Fibroblast of skin of right biceps (primary cell): ENCODE measurements at regions not wholly inside any gene's neighbourhood (a gene's known extent, or its start where the extent isn't known, plus 50 kb on each side); places are given as distances from the start of the nearest gene placed in this dataset.

ENCODE experiments used
- DNase-seq: peaks from one replicate; pipeline ENCODE4 v3.0.0-alpha.2; 2013

GRCh38 chr11:30089921-30090320 lies 73.1 kb upstream of the KCNA4 start:
- no peak for DNase-seq

- no peak for DNase-seq
Observed at GRCh38 chr11:30091246-30091645, 74.4 kb upstream of the KCNA4 start.

DNA sequence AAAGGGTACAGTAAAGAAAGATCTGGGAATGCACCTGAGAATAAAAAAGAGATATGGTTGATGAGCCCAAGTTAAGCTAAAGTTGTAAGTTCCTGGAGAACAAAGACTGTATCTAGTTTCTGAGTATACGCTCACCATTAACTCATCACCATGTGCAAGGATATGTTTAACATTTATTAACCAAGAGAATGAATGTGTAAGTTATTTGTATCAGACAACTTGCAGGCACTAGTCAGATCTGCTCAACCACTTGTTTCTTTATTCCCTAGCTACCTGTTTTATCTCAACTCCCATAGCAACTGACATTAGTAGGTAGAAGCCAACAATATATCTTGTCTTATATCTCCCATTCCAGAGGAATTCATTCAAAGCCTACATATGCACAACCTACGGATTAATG lies 74.9 kb upstream of the KCNA4 start:
- DNase-seq = no peak

DNA sequence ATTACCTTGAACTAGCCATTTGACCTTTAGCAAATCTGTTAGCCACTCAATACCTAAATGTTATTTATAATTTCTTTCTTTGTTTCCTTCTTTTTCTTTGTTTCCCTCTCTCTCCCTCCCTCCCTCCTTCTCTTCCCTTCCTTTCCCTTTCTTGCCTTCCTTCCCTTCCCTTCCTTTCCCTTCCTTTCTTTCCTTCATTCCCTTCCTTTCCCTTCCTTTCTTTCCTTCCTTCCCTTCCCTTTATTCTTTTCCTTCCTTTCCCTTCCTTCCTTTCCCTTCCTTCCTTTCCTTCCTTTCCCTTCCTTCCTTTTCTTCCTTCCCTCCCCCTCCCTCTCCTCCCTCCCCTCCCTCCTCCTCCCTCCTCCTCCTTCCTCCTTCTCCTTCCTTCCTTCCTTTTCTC lies 75.7 kb upstream of the KCNA4 start:
- DNase-seq = no peak

DNA sequence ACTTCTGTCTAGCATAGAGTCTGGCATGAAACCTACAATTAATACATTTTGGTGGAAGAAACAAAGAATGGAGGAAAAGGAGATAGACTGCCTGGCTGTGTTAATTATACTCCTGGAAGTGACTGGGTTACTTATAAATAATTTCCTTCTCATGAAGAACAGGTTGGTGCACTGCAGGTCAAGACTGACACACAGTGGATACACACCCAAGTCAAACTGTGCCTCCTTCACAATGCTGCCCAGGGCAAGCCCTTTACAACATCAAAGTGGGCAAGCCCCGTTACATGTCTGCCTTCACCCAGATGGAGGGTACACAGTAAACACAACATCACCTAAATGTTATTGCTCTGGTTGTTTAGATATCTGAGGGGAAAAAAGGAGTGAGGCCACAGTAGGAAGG lies 83.7 kb upstream of the KCNA4 start:
- no peak for DNase-seq

- DNase-seq = peak; percentile 20
Observed at GRCh38 chr11:30106222-30107181, 89.7 kb upstream of the KCNA4 start.

- peak; percentile 84 for DNase-seq
Observed at GRCh38 chr11:30107899-30108298, 91.1 kb upstream of the KCNA4 start.

DNA sequence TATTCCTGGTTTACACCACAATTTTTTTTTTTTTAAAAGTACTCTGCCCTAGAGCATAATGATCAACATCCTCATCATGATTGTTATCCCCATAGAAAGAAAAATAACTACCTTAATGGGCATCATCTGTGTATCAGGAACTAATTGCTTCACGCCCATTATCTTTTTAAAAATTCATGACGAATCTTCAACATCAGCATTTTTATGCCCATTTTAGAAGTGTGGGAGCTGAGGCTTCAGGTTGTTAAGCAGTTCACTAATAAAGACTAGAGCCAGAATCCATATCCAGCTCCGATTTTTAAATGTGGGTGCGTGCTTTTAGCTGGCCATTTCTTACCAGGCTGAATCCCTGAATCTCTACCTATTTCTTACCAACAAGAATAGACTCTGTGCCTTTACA lies 92.9 kb upstream of the KCNA4 start:
- DNase-seq = no peak

GRCh38 chr11:30110691-30111090 lies 93.9 kb upstream of the KCNA4 start:
- no peak for DNase-seq

DNA sequence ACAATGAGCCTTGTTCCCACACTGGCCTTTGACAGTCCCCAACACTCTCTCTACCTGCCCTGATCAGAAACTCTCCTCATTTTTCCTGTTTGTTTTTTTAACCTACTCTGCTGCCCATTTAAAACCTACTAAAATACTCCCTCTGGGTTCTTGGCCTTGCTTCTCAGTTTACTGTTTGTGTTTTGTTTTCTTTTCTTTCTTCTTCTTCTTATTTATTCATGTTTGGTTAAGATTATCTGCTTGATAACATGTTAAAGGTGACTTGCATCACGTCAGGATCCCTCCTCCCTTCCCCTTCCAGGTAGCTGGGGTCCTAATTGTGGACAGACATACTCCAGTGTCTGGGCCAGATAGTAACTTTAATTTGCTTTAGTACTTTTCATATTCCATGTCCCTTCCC lies 95.0 kb upstream of the KCNA4 start:
- no peak for DNase-seq

DNA sequence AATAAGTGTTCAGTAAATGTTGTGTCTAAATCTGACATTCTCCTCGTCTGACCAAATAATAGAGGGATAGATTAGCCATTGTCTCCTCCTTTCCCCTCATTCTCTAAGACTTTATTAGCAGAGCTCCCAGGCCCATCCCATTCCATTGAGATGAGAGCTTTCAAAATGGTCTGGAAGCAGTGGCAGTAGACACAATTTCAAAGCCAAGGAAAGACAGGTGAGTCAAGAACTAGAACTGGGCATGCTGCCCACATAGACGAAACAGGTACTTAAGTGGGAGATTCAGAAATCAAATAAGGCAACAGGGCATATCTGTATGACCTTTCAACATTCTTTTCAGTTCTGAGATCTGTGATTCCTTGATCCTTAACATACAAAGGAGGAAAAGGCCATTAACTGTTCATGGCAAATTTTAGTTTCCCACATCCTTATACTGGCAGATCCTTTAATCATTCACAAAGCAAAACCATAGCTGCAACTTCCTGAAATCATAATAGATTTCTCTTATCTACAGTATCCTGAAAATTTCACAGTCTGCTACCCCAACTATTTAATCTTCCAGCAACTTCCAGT lies 96.6 kb upstream of the KCNA4 start:
- no peak for DNase-seq

GRCh38 chr11:30116512-30116911 lies 99.7 kb upstream of the KCNA4 start:
- DNase-seq = no peak

- DNase-seq = no peak
Observed at GRCh38 chr11:30120045-30120589, 103.3 kb upstream of the KCNA4 start.

DNA sequence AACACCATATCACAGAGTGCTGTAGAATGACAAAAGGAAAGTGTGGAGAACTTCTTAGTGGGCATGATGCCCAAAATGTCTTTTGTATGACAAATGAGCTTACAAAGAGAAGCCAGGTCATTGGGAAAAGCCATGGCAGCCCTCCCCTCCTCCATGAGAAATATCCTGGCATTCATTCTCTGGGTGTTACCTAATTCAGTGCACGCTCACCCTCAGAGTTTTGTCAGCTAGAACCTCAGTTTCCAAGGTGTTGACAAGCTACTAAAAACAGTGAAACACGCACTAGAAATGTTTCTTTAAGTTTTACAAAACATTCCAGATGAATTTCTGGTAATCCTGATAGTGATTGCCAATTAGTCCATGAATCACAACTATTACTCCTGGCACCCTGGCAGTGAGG lies 105.4 kb upstream of the FSHB start:
- DNase-seq = peak; percentile 76

DNA sequence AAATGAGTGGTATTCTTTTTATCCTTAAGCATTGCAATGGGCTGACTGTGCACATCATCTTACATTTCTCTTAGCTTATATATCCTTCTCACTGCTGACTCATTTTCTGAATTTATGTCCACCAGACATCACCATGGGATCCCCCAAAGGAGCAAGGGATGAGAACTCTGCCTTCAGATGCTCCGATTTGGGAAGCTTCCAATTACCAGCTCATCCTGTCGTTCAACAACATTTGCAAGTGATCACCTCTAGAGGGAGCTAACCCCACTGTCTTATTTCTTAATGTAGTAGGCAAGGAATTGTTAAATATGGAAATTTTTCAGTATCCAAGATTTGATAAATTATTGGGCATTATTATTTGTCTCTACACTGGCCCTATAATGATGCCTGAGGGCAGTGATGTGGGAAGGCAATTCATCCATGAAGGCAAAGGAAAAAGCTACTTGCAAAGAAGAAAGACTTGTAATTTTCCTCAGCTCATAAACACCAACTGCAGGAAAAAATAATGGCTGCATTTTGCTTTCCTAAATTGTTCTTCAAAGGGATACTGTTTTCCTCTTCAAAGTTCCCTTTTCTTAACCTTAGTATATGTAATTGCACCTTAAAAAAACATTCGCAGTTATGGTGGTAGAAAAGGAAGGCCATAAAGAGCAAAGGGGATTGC lies 102.4 kb upstream of the FSHB start:
- DNase-seq = peak; percentile 94

DNA sequence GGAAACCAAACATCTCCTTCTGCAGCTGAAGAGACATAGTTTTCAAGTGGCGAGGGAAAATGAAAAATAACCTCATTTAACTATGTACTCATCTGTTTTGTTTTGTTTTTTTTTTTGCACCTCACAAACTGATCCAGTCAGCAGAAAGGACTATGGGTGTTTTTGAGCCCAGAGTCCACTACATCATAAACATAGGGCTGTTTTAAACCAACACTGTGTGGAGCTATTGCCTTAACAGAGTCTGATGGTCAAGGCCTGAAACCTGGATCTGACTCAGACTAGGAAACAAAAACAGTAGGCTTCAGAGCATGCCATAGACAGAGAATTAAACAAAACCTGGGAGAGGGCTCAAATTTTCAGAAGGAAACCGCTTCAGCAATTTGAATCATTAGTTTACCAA lies 99.3 kb upstream of the FSHB start:
- peak; percentile 33 for DNase-seq

- no peak for DNase-seq
Observed at GRCh38 chr11:30133281-30133680, 97.5 kb upstream of the FSHB start.

DNA sequence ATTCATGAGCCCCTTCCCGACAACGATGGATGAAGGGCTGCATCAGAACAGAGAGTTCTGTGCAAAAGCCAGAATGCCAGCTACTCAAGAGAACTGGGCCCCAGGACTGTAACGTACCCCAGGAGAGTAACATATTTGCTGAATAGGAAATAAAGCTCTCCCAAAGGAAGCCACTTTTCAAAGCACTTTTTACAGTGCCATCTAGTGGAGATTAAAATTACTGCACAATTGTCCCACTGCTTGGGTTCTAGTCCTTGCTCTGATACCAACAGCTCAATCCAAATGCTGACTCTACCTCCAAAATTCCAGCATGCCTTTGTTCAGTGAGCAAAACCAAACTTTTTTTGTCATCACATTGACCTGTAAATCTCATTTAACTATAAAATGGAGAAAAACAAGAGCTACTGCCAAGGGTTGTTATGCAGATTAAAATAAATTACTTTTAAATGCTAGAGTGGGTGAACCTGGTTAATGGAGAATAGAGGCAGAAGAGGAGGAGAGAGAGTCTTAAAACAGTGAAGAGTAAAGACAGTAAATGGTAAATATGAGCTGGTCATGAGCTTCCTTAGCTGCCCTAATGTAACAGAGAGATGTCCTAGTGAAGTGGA lies 87.6 kb upstream of the FSHB start:
- peak; percentile 42 for DNase-seq

- no peak for DNase-seq
Observed at GRCh38 chr11:30147293-30147692, 83.5 kb upstream of the FSHB start.

GRCh38 chr11:30149998-30150397 lies 80.8 kb upstream of the FSHB start:
- no peak for DNase-seq

GRCh38 chr11:30150425-30150824 lies 80.4 kb upstream of the FSHB start:
- DNase-seq = no peak

- DNase-seq = no peak
Observed at GRCh38 chr11:30153008-30153407, 77.8 kb upstream of the FSHB start.

- peak; percentile 59 for DNase-seq
Observed at GRCh38 chr11:30155428-30155827, 75.4 kb upstream of the FSHB start.
